GM21737 (cell line): ENCODE measurements at regions not wholly inside any gene's neighbourhood (a gene's known extent, or its start where the extent isn't known, plus 50 kb on each side); places are given as distances from the start of the nearest gene placed in this dataset.

Experiments
- ATAC-seq: cut with Tn5 transposase; IDR thresholded peaks from one replicate; pipeline ENCODE4 v1.9.1; 2021; ENCODE audit warnings: mild to moderate bottlenecking, moderate library complexity; ENCODE audit not compliant: unreplicated experiment

DNA sequence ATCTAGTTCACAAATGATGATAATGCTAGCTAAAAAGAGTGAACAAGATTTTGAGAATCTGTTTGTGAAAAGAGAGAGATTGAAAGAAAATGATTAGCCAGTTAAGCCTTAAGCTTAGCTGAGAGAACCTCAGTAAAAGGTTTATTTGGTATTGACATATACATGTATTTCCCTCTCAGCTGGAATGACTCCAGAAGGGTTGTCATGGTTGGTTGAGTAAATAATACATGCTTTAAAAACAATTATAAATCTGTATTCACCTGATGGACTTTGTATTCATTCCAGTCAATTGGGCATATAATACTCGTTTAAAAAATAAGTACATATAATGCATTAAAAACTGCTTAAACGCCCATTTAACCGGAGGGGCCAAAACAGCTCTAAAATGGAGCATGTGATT, 181.4 kb downstream of the GRB14 start:
- ATAC-seq = no peak

- no peak for ATAC-seq
Observed at GRCh38 chr2:164439235-164439634, 182.0 kb downstream of the GRB14 start.

- no peak for ATAC-seq
Observed at GRCh38 chr2:164438490-164439205, 182.6 kb downstream of the GRB14 start.

- ATAC-seq = no peak
Observed at GRCh38 chr2:164436131-164436530, 185.2 kb downstream of the GRB14 start.

DNA sequence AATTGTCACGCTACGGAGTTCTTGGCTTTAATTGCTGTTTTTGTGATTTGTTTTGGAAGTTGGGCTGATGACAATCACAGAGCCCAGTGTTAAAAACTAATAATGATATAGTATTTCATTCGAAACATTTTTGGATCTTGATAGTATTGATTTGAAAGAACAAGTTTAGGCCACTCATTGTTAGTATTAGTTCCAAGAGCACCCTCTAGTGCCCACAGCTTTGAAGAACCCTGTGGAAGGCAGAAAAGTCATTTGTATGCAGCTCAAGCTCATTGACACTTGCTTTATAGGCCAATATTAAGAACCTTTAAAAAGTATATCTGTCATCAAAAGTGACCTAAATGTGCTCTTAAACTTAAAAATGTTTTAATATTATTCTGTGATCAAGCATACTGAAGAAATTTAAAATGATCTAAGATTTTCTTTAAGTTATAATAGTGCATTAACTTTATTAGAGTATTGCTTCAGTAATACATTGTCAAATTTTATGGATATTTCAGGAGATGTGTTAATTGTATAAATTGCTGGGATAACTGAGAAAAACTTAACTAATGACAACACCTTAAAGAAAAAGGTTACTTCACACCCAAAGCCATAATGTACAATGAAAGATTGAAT, 191.0 kb downstream of the GRB14 start:
- ATAC-seq = no peak

GRCh38 chr2:164429354-164429753, 191.9 kb downstream of the GRB14 start:
- no peak for ATAC-seq

DNA sequence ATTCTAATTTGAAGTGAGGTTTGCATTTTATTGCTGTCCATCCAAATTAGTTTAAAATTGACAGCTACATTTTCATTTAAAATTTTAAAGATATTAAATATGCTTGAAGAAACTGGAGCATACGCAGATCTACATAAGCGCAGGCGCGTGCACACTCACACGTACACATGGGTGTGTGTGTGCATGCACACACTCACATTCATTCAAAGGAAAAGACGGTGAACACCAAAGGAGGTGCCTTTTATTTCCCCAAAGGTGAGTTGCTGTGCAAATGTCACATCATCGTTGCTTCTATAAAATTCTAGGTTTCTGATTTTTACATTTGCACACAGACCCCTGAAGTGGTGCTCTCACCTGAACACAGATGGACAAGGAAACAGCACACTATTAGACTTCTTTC, 194.2 kb downstream of the GRB14 start:
- no peak for ATAC-seq

DNA sequence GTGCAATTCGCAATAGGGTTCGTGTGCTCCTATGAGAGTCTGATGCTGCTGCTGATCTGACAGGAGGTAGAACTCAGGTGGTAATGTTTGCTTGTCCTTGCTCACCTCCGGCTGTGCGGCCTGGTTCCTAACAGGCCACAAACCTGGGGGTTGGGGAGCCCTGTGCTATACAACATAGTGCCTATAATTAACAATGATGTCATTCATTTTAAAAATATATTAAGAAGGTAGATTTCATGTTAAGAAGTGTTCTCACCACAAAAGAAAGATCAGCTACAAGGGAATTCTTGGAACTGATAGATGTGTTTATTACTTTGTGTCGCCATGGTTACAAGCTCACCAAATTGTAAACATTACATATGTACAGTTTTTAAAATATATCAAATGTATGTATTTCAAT, 200.5 kb downstream of the GRB14 start:
- ATAC-seq = no peak

- no peak for ATAC-seq
Observed at GRCh38 chr2:164412831-164413230, 208.5 kb downstream of the GRB14 start.

DNA sequence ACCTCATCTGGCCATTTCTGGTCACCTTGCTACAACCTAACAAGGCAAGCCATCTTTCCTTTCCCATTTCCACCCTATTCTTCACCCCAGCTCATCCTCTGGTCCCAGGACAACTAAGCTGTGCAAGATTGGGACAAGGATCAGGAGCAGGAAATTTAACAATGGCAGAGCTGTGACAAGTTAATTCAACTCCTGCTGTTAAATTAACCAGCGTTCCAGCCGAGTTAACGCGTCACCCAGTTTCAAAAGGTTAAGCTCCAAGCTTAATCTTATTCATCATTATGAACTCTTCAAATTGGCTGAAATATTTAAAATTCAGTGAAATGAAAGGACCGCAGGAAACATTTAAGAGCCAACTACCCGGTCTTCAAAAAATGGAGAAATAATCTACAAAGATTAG, 231.9 kb downstream of the GRB14 start:
- ATAC-seq = no peak

DNA sequence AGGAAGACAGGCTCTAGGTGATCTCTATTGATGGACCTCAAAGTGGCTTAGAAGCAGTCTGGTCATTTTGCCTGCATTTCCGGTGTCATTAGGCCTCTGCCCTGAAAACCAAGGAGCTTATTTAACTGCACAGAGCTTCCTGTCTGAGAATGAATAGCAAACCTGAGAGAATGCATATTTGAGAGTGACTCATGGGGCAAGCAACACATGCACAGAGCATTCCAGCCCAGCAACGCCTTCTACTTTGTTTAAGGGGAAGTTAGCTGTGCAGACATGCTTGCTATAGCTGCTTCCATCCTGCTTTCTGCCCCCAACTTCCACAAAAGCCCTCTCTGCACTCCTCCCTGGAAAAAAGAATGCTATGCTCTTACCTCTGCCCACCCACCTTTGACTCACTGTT, 232.8 kb downstream of the GRB14 start:
- peak; percentile 94 for ATAC-seq

DNA sequence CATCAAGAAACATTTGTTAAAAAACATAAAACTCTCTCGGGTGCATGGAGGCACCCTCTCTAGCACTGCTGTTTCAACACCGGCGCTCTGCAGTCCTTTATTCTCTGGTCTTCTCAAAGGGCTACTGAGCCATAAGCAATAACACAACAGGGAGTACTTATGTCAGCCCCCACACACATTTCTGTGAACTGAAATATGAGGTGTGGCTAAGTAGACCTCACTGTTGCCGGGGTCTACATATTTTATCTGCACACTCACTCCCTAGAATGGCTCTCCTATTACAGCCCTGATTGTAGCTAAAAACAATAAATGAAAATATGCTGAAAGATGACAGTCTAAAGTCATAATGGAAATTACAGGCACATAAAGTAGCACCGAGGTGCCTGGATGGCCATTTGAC, 235.1 kb downstream of the GRB14 start:
- no peak for ATAC-seq

GRCh38 chr2:164384434-164384833, 236.8 kb downstream of the GRB14 start:
- ATAC-seq = no peak

DNA sequence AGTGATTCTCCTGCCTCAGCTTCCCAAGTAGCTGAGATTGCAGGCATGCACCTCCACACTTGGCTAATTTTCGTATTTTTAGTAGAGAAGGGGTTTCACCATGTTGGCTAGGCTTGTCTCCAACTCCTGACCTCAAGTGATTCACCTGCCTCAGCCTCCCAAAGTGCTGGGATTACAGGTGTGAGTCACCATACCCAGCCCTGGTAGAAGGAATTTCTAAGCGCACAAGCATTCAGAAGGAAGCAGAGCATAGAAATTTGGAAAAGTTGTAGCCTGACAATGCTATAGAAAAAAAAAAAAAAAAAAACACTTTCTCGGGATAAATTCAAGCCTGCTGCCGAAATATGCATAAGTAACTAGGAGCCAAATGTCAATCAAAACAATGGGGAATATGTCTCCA, 249.4 kb downstream of the GRB14 start:
- no peak for ATAC-seq

GRCh38 chr2:164369366-164369765, 251.9 kb downstream of the GRB14 start:
- ATAC-seq = no peak

DNA sequence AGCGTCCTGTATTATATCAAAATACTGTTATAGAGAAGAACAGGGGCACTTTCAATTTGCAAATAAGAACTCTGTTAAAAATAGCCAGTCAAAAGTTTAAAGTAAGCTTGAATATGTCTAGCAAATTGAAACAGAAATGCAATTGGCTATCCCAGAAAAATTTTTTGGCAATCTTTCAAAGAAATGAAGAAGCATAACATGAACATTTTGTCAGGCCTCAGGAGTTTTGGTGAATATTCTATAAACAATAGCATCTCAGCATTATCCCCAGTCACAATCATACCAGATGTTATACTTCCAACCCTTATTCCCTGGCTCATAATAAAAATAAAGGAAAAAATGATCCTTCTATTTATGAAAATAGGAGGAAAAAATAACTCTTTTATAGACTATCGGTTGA, 252.4 kb downstream of the GRB14 start:
- ATAC-seq = no peak

DNA sequence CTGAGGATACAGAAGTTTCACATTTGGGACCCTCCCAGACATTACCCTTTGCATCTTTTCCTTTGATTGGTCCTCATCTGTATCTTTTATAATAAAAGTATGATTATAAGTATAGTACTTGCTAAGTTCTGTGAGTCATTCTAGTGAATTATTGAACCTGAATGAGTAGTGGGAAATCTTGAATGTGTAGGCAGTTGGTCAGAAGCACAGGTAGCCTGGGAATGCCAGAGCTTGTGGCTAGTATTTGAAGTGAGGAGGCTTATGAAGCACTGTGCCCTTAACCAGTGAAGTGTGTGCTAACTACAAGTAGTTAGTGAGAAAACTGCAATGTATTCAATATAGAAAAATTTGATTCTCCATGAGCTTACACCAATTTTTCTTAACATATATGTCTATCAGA, 257.6 kb downstream of the GRB14 start:
- ATAC-seq = no peak

DNA sequence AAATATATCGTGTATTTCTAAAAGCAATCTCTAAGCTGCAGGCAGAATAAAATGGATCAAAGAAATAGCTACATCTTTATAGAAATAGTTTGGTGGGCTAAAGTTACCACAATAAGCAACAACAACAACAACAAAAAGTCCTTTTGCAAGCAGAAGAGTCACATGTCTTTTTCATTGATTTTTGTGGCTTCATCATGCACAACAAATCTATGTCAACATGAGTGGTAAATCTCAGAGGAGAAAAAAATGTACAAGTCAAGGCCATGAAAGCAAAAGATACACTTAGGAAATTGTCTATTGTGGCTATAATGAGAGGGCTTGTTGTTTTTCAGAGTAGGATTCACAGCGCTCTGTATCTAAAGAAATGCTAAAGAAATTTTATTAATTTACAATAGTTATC, 269.7 kb downstream of the GRB14 start:
- no peak for ATAC-seq

- ATAC-seq = no peak
Observed at GRCh38 chr2:164335947-164336346, 285.3 kb downstream of the GRB14 start.

GRCh38 chr2:164335128-164335527, 286.2 kb downstream of the GRB14 start:
- ATAC-seq = no peak

GRCh38 chr2:164328310-164328709, 293.0 kb downstream of the GRB14 start:
- ATAC-seq = no peak

DNA sequence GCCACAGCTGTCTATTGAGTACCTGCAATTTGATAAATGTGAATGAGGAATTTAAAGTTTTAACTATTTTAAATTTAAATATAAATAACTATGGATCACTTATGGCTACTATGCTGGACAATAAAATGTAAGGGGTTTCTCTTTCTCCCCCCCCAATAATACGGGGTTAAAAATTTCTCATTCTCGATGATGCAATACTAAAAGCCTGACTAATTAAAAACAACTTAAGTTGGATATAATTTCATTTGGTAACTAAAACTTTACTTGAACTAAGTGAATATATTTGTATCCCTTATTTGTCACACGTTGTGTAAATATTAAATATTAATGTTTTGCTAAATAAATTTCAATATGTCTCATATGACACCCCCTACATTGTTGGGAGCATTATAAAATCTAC, 297.3 kb downstream of the GRB14 start:
- no peak for ATAC-seq

DNA sequence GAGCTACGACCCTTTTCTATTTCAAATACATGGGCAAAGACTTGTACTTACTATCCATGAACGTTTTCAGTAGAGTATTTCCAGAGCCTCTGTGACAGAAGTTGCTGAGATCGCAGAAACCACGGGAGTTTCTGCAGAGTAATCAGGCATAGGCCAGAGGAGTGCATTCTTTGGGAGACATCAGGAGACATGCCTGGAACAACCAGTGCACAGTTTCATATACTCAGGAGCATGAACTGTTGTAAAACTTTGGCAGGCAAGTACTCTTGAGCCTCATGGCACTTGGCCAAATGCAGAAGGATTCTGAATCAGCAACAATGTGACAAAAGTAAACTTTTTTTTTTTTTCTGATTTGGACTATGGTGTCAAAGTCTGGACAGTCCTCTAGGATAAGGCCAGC, 307.1 kb downstream of the GRB14 start:
- no peak for ATAC-seq
